ENCODE measurements at regions not wholly inside any gene's neighbourhood (a gene's known extent, or its start where the extent isn't known, plus 50 kb on each side); places are given as distances from the start of the nearest gene placed in this dataset.
"Not testable (repeated sequence)": the region's sequence is repeated elsewhere in the genome, so short reads cannot be mapped to it uniquely, and the experiment has no call there.

DNA sequence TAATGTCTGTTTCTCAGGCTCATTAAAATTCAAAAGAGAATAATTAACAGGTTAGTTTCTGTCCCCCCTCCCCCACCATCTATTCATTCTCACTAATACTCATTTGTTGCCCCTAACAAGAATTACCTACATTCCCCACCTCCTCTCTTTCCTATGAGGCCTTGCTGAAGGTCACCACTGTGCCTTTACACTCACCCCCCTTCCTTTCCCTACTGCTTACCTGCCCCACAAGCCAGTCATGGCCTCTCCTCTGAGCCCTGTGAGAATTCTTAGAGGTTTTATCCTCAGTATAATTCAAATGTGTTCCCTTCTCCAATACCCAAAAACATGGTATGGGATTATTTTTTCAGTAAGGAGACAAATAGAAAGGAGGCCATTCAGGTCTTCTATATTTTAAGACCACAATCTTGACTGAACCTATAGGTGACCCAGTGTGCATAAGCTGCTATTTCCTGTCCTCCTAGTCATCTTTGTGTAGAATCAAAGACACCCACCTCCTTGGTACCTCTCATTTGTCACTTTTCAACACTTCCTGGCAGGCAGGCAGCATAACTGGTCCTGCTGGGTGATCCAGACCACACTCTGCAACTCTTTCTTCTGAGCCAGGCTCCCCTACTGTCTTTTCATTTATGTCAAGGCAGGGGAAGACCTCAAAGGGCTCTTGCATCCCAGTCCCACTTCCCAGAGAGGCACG, 55.8 kb upstream of the PLGLB2 start:
- TF ChIP-seq, protein P1, sequence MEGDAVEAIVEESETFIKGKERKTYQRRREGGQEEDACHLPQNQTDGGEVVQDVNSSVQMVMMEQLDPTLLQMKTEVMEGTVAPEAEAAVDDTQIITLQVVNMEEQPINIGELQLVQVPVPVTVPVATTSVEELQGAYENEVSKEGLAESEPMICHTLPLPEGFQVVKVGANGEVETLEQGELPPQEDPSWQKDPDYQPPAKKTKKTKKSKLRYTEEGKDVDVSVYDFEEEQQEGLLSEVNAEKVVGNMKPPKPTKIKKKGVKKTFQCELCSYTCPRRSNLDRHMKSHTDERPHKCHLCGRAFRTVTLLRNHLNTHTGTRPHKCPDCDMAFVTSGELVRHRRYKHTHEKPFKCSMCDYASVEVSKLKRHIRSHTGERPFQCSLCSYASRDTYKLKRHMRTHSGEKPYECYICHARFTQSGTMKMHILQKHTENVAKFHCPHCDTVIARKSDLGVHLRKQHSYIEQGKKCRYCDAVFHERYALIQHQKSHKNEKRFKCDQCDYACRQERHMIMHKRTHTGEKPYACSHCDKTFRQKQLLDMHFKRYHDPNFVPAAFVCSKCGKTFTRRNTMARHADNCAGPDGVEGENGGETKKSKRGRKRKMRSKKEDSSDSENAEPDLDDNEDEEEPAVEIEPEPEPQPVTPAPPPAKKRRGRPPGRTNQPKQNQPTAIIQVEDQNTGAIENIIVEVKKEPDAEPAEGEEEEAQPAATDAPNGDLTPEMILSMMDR (IDR thresholded peaks at IDR 0.05): not testable (repeated sequence)
- not testable (repeated sequence) for TF ChIP-seq POLR2A (IDR thresholded peaks at IDR 0.05)

Data from lower leg skin (tissue), 3 donors.